GM18502 (cell line): ENCODE measurements at regions not wholly inside any gene's neighbourhood (a gene's known extent, or its start where the extent isn't known, plus 50 kb on each side); places are given as distances from the start of the nearest gene placed in this dataset.
"Not testable (repeated sequence)": the region's sequence is repeated elsewhere in the genome, so short reads cannot be mapped to it uniquely, and the experiment has no call there.

Experiments used
- ATAC-seq: cut with Tn5 transposase; IDR thresholded peaks from one replicate; pipeline ENCODE4 v1.9.1; 2021; ENCODE audit warnings: mild to moderate bottlenecking; ENCODE audit not compliant: unreplicated experiment, poor library complexity

DNA sequence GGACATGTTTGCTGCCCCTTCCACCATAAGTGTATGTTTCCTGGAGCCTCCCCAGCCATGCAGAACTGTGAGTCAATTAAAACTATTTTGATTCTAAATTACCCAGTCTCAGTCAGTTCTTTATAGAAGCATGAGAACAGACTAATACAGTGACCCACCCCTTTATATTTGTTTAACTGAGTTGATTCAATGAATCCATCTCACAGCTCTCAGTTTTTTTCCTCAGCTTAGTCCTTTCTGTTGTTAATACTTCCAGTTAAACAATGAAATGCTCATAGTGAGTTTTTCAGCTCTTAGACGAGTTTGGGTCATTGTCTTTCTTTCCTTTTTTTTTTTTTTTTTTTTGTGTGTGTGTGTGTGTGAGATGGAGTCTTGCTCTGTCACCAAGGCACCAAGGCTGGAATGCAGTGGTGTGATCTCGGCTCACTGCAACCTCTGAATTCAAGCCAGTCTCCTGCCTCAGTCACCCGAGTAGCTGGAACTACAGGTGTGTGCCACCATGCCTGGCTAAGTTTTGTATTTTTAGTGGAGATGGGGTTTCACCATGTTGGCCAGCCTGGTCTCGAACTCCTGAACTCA, 627.4 kb downstream of the SPATA31A7 start:
- ATAC-seq, result not testable (repeated sequence)

DNA sequence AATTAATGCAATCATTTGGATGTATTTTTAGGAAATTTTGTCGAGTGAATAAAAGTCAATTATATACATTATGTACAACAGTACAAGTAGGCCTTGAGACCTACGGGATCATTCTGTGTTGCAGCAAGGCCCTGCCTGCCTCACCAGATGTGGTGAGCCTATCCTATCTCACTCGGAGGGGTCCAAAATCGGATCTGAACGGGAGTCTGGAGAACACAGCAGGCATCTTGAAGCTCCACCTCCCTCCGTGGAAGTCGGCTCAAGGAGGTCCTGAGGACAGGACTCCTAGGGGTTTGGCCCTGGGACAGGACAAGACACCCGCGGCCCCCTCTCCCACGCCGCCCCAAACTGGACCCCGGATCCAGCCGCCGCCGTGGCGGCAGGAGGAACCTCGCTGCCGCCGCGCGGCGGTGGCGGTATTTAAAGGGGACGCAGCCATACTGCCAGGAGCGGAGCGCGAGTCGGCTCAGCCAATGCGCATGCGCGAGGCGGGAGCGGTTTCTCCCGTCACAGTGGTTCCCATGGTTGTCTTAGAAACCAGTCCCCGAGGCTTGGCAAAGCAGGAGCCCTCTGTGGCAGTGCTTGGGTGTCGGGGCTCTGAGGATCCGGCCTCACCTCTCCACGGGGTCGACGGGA, 663.9 kb downstream of the SPATA31A7 start:
- peak; percentile 86 for ATAC-seq

DNA sequence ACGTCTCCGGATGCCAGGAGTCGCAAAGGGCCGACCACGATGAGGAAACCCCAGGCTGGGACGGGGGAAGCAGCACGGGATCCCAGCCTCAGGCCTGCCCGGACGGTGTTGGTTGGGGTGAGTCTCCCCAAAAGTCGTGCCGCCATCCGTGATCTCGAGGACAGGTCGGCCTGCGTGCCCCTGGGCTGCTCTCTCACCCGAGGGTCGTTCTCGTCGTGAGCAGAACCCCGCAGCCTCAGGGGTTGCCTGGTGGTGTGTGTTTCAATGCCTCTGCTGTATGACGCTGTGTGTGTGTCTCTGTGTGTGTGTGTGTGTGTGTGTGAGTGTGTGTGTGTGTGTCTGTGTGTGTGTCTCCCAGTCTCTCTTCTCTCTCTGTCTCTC, 664.4 kb downstream of the SPATA31A7 start:
- not testable (repeated sequence) for ATAC-seq

DNA sequence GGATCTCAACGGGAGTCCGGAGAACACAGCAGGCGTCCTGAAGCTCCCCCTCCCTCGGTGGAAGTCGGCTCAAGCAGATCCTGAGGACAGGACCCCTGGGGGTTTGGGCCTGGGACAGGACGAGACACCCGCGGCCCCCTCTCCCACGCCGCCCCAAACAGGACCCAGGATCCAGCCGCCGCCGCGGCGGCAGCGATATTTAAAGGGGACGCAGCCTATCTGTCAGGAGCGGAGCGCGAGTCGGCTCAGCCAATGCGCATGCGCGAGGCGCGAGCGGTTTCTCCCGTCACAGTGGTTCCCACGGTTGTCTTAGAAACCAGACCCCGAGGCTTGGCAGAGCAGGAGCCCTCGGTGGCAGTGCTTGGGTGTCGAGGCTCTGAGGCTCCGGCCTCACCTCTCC, 666.4 kb downstream of the SPATA31A7 start:
- ATAC-seq, result peak; percentile 84

DNA sequence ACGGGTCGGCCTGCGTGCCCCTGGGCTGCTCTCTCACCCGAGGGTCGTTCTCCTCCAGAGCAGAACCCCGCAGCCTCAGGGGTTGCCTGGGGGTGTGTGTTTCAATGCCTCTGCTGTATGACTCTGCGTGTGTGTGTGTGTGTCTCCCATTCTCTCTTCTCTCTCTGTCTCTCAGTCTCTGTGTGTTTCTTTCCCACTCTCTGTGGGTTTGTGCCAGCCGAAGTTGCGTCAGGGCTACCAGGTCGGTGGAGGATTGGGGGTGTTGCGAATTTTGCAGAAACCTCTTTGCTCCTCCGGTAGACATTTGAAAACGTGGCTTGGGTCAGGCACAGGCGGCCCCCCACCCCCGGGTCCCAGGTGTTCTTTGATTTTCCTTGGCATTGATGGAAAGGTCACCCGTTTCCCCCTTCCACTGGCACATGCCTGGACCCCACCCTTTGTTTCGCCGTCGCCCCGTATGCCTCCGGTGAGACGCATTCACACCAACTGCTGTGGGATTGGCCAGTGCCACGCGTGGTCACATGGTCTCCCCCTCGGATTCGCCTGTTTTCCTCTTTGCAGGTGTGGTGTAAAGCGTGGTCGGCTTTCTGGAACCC, 667.1 kb downstream of the SPATA31A7 start:
- not testable (repeated sequence) for ATAC-seq

DNA sequence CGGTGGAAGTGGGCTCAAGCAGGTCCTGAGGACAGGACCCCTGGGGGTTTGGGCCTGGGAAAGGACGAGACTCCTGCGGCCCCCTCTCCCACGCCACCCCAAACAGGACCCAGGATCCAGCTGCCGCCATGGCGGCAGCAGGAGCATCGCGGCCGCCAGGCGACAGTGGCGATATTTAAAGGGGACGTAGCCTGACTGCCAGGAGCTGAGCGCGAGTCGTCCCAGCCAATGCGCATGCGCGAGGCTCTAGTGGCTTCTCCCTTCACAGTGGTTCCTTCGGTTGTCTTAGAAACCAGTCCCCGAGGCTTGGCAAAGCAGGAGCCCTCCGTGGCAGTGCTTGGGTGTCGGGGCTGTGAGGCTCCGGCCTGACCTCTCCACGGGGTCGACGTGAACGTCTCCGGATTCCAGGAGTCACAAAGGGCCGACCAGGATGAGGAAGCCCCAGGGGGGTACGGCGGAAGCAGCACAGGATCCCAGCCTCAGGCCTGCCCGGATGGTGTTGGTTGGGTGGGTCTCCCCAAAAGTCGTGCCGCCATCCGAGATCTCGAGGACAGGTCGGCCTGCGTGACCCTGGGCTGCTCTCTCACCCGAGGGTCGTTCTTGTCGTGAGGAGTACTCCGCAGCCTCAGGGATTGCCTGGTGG, 668.0 kb downstream of the SPATA31A7 start:
- ATAC-seq, result peak; percentile 77

DNA sequence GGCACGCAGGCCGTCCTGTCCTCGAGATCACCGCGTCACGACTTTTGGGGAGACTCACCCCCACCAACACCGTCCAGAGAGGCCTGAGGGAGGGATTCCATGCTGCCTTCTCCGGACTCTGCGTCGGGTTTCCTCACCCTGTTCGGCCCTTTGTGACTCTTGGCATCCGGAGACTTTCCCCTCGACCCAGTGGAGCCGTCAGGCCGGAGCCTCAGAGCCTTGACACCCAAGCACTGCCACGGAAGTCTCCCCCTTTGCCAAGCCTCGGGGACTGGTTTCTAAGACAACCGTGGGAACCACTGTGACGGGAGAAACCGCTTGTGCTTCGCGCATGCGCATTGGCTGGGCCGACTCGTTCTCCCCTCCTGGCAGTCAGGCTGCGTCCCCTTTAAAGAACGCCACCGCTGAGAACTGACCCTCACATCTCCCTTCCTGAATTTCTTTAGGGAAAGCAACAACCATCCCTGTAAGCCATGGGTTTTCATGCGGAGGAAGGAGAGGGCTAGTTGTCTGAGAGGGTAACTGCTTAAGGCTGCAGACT, 672.7 kb downstream of the SPATA31A7 start:
- not testable (repeated sequence) for ATAC-seq

DNA sequence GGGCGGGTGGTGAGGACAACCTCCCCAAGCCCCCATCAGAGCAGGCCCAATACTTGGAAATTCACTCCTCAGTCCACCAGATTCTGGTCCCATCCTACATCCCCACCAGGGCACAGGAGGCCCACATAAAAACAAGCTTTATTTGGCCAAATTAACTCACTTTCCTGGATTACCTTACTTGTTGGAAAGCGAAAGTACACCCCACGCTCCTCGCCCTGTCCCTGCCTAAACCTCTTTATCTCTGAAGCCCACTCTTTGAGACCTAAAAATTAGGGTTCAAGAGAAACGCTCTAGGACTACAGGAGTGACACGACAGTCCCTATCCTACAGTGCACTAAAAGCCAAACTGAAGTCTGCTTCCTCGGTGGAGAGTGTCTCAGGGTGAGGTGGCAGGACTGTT, 674.6 kb downstream of the SPATA31A7 start:
- not testable (repeated sequence) for ATAC-seq

DNA sequence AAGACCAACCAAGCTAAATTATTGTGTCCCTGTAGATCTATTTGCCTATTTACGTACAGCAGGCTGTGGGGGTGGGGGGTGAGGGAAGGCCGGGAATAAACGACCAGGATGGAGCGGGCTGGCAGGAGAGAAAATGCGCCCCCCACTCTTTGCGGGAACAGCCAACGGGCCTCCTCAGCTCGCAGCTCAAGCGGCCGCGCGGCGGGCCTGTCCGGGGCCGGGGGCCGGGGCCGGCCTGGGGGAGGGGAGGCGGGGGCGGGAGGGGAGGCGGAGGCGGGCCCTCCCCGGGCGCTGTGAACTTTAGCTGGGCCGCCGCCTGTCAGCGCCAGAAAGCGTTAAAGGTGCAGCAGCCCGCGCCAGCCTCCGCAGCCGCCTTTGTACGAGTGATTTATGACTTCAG, 679.1 kb downstream of the SPATA31A7 start:
- ATAC-seq, result not testable (repeated sequence)

DNA sequence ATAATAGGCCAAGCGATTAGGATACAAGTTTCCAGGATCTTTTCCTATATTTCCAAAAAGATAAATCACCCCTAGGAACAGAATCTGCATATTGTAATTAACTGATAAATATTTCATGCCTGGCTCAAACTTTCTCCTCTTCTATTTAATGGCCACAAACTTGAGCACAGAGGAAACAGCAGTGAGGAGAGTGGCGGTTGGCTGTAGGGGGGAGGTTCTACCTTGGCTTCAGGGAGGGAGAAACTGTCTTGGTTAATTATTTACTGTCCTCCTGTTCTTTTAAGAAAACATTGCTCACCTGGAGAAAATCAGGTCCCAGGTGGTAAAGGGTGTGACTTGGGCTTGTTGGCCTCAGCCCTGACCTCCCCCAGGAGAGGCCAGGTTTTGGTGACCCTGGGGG, 682.5 kb downstream of the SPATA31A7 start:
- ATAC-seq, result not testable (repeated sequence)
